Mononuclear cell (primary cell): ENCODE measurements at regions not wholly inside any gene's neighbourhood (a gene's known extent, or its start where the extent isn't known, plus 50 kb on each side); places are given as distances from the start of the nearest gene placed in this dataset.
"Not testable (repeated sequence)": the region's sequence is repeated elsewhere in the genome, so short reads cannot be mapped to it uniquely, and the experiment has no call there.

Source experiments
- H3K27me3 ChIP-seq: 2 replicates; pipeline ENCODE4 v1.6.0; 2011; ENCODE audit warnings: low read length, control low read depth; ENCODE audit not compliant: insufficient read depth
- H3K4me1 ChIP-seq: 2 replicates; pipeline ENCODE4 v1.5.1; 2011; ENCODE audit warnings: mild to moderate bottlenecking, low read length, control low read depth; ENCODE audit not compliant: insufficient read depth
- H3K4me3 ChIP-seq: 2 replicates; pipeline ENCODE4 v1.5.1; 2011; ENCODE audit warnings: mild to moderate bottlenecking, low read length, moderate library complexity
- H3K9me3 ChIP-seq: 2 replicates; pipeline ENCODE4 v1.5.1; 2011; ENCODE audit warnings: low read depth, mild to moderate bottlenecking, control low read depth, low read length

GRCh38 chrX:138890491-138890890, 179.0 kb upstream of the FGF13 start:
- Histone ChIP-seq H3K27me3 (no peaks in the 10 kb centered on the region), H3K4me3 (no peak overlapping the region), H3K4me1 (no peaks in the 10 kb centered on the region), H3K9me3 (no peaks in the 10 kb centered on the region)

GRCh38 chrX:138889149-138889548, 177.6 kb upstream of the FGF13 start:
- Histone ChIP-seq H3K4me1 (no peaks in the 10 kb centered on the region), H3K4me3 (no peak overlapping the region), H3K27me3 (no peaks in the 10 kb centered on the region), H3K9me3 (no peaks in the 10 kb centered on the region)

- no peaks in the 10 kb centered on the region for H3K4me1 ChIP-seq
- no peak overlapping the region for H3K4me3 ChIP-seq
- H3K9me3 ChIP-seq, result no peaks in the 10 kb centered on the region
- no peaks in the 10 kb centered on the region for H3K27me3 ChIP-seq
These were observed 175.3 kb upstream of the FGF13 start for GRCh38 chrX:138886769-138887168.

- no peak overlapping the region for H3K4me3 ChIP-seq
- no peaks in the 10 kb centered on the region for H3K9me3 ChIP-seq
- H3K4me1 ChIP-seq, result no peaks in the 10 kb centered on the region
- H3K27me3 ChIP-seq, result no peaks in the 10 kb centered on the region
These were observed 174.4 kb upstream of the FGF13 start for GRCh38 chrX:138885886-138886285.

DNA sequence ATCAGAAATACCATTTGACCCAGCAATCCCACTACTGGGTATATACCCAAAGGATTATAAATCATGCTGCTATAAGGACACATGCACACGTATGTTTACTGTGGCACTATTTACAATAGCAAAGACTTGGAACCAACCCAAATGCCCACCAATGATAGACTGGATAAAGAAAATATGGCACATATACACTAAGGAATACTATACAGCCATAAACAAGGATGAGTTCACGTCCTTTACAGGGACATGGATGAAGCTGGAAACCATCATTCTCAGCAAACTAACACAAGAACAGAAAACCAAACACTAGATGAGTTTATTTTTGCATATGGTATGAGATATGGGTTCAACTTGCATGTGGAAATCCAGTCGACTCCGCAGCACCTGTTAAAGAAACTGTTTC, 168.8 kb upstream of the FGF13 start:
- not testable (repeated sequence) for H3K9me3 ChIP-seq, H3K4me1 ChIP-seq, H3K27me3 ChIP-seq, H3K4me3 ChIP-seq

- no peaks in the 10 kb centered on the region for H3K9me3 ChIP-seq
- no peak overlapping the region for H3K4me3 ChIP-seq
- H3K4me1 ChIP-seq, result no peaks in the 10 kb centered on the region
- H3K27me3 ChIP-seq, result no peaks in the 10 kb centered on the region
These were observed 166.2 kb upstream of the FGF13 start for GRCh38 chrX:138877746-138878145.

GRCh38 chrX:138875472-138875871, 164.0 kb upstream of the FGF13 start:
- no peaks in the 10 kb centered on the region for H3K4me1 ChIP-seq
- no peaks in the 10 kb centered on the region for H3K27me3 ChIP-seq
- H3K9me3 ChIP-seq, result no peaks in the 10 kb centered on the region
- no peak overlapping the region for H3K4me3 ChIP-seq

GRCh38 chrX:138874271-138874935, 162.9 kb upstream of the FGF13 start:
- Histone ChIP-seq H3K27me3 (no peaks in the 10 kb centered on the region), H3K4me1 (no peaks in the 10 kb centered on the region), H3K9me3 (no peaks in the 10 kb centered on the region), H3K4me3 (no peak overlapping the region)

DNA sequence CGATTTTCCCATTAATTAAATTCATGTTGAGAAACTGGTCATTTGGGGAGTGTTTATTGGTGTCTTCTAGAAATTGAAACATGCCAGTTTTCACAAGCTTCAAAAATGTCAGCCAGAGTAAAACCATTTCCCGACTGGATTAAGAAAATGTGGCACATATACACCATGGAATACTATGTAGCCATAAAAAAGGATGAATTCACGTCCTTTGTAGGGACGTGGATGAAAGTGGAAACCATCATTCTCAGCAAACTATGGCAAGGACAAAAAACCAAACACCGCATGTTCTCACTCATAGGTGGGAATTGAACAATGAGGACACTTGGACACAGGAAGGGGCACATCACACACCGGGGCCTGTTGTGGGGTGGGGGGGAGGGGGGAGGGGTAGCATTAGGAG, 162.1 kb upstream of the FGF13 start:
- not testable (repeated sequence) for H3K9me3 ChIP-seq, H3K4me1 ChIP-seq, H3K4me3 ChIP-seq, H3K27me3 ChIP-seq

DNA sequence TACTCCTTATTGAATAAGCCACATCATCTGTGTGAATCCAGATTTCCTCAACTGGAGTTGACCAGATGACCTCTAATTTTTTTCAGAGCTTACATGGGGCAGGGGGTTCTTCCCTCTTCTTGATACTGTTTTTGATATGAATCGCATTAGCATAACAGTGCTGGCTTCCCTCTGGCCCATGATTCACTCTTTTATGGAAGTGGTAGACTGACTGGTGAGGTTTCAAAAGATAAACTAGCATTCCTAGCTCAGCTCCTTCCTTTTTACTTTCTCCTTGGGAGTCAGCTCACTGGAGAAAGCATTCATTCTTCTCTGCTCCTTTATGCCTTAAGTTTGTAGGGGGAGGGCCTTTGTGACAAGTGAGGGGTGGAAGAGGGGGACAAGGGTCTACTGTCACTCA, 161.0 kb upstream of the FGF13 start:
- H3K4me3 ChIP-seq, result no peak overlapping the region
- no peaks in the 10 kb centered on the region for H3K27me3 ChIP-seq
- H3K9me3 ChIP-seq, result no peaks in the 10 kb centered on the region
- H3K4me1 ChIP-seq, result no peaks in the 10 kb centered on the region

DNA sequence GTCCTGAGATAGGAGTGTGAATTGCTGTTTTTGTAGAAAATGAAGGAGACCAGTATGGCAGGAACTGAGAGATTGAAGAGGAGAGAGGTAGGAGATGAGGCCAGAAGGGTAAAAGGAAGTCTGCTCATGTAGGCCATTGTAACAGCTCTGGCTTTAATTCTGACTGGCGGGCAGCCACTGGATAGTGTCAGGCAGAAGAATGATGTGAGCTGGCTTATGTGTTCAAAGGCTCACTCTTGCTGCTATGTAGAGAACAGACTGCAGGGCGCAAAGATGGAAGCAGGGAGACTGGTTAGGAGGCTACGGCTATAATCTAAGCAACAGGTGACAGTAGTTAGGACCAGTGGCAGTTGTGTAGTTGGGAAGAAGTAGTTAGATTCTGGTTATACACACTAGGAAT, 160.2 kb upstream of the FGF13 start:
- Histone ChIP-seq H3K4me3 (no peak overlapping the region), H3K4me1 (no peaks in the 10 kb centered on the region), H3K9me3 (no peaks in the 10 kb centered on the region), H3K27me3 (no peaks in the 10 kb centered on the region)

GRCh38 chrX:138866643-138867042, 155.1 kb upstream of the FGF13 start:
- Histone ChIP-seq H3K9me3 (no peaks in the 10 kb centered on the region), H3K4me1 (no peaks in the 10 kb centered on the region), H3K27me3 (no peaks in the 10 kb centered on the region), H3K4me3 (no peak overlapping the region)

DNA sequence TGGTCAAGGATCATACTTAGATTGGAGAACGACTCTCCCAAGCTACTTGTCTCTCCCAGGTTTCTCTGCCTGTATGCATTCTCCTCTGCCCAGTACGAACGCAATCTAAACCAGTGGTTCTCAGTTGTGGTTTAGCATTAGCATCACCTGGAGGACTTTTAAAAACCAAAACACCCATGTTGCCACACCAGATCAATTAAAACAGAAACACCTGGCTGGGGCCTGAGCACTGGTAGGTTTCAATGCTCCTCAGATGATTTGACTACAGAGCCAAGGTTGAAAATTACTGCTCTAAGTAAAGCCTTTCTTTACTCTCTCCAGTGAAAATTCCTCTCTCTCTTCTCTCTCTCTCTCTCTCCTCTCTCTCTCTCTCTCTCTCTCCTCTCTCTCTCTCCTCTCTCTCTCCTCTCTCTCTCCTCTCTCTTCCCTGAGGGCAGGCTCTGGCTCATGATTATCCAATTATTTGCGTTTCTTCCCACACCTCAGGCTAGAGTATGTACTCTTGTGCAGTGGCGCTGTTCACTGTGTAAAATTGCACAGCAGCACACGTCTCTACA, 153.7 kb upstream of the FGF13 start:
- no peaks in the 10 kb centered on the region for H3K9me3 ChIP-seq

DNA sequence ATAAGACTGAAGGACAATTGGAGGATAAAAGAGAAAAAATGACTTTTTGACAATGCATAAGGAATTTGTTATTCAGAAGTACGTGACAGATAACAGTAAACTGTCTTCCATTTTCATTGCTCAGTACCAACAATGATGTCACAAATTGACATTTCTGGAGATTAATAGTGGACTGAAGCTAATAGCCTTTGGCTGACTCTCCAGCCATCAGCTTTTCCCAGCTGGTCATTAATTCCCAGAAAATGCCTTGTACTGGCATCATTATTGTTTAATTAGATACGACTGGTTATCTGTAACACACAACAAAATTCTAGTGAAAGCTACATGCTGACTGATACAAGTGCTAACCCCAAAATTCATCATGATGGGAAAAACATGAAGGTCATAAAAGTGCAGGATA, 147.9 kb upstream of the FGF13 start:
- H3K4me1 ChIP-seq, result no peaks in the 10 kb centered on the region

More for the DNA sequence above, 153.7 kb upstream of the FGF13 start:
- Histone ChIP-seq H3K4me3 (no peak overlapping the region), H3K27me3 (no peaks in the 10 kb centered on the region), H3K4me1 (no peaks in the 10 kb centered on the region)

DNA sequence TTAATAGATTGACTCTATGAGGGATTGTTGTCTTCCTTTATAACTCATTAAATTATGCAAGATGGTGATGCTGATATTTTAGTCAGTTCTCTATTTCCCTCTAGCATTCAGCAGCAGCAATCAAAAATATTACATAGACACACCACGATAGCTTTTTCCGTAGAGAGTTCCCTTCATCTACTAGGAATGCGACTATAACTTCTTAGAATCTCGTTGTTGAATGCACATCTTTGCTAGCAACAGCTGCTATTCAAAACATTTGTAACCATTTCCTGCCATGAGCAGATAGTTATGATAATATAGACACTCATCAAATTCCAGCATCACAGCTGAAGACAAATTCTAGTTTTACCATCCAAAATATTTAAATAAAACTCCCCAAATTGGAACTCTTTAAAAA, 147.4 kb upstream of the FGF13 start:
- H3K4me1 ChIP-seq, result no peaks in the 10 kb centered on the region
- no peaks in the 10 kb centered on the region for H3K27me3 ChIP-seq
- no peak overlapping the region for H3K4me3 ChIP-seq
- no peaks in the 10 kb centered on the region for H3K9me3 ChIP-seq

More for the DNA sequence above, 147.9 kb upstream of the FGF13 start:
- H3K9me3 ChIP-seq, result no peaks in the 10 kb centered on the region
- no peak overlapping the region for H3K4me3 ChIP-seq
- no peaks in the 10 kb centered on the region for H3K27me3 ChIP-seq

DNA sequence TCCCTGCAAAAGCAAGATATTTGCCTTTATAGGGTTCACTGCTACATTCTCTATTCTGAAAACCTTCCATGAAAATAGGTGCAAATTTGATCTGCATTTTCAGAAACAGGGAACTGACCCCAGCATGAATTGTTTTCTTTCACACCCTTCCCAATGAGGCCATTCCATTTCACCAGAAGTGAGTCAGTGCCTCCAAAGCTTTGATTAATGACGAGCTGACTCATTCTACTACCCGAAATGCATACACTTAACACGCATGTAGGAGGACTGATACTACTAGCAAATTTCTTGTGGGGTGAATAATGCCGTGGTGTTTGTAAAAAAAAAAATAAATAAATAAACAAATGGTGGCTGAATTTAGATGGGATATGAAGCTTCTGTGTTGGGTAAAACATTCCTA, 146.9 kb upstream of the FGF13 start:
- H3K4me1 ChIP-seq, result no peaks in the 10 kb centered on the region
- no peaks in the 10 kb centered on the region for H3K9me3 ChIP-seq
- H3K27me3 ChIP-seq, result no peaks in the 10 kb centered on the region
- no peak overlapping the region for H3K4me3 ChIP-seq
